ENCODE measurements at regions not wholly inside any gene's neighbourhood (a gene's known extent, or its start where the extent isn't known, plus 50 kb on each side); places are given as distances from the start of the nearest gene placed in this dataset.
"Not testable (repeated sequence)": the region's sequence is repeated elsewhere in the genome, so short reads cannot be mapped to it uniquely, and the experiment has no call there.

DNA sequence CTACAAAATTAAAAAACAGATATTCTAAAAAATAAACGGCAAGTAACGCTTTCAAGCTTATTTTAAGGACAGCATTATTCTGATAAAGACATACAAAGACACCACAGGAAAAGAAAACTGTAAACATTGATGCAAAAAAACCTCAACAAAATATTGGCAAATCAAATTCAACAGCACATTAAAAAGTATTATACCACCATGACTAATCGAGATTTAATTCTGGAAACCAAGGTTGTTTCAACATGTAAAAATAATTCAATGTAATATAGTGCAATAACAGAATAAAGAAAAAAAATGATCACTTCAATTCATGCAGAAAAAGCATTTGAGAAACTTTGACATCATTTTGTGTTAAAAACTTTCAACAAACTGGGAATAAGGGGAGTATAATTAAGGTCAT, 1323.2 kb downstream of the FSCB start:
- DNase-seq (ENCODE audit: low spot score), result no peak

DNA sequence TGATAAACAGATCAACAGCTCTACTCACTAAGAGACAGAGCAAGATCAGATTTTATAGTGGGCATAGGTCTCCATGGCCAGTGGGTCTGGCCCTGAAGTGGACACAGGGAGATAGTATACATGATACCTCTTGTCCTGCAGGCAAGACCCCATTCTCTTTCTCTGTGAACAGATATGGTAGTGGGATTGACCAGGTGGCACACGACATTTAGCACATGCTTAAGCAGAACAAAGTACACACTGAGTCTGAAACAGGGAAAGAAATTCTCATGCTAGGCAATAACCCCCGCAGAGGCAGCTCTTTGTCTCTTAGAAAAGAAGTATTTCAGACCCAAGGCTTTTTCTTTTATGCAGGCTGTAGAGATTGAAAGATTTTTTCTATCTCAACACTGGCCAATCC, 1331.2 kb downstream of the FSCB start:
- no peak for DNase-seq (ENCODE audit: low spot score)

DNA sequence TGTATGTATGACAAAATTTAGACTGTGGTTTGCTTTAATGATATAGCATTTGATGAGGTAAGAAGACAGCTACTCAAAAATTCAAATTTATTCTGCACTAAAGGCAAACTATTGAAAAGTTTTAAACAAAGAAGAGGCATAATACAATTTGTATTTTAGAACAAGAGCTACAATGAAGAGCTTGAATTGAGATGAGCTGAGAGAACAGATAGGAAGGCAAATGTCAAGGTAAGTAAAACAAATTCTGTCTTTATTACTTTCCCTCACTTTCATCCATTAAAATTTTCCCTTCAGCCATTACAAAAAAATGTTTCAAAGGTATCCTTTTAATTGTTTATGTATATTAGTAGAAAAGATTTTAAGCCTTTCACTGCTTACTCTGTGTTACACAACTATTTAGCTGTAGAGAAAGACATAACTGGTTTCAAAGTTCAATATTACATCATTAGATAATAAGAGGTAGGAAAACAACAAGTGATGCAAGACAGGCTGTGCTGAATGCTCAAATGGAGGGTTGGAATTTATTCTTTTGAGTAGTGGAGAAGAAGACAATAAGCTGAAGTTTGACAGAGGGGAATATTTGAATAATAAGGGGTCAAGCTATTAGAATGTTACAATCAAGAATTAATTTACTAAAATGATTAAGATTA, 1334.1 kb downstream of the FSCB start:
- no peak for DNase-seq (ENCODE audit: low spot score)

DNA sequence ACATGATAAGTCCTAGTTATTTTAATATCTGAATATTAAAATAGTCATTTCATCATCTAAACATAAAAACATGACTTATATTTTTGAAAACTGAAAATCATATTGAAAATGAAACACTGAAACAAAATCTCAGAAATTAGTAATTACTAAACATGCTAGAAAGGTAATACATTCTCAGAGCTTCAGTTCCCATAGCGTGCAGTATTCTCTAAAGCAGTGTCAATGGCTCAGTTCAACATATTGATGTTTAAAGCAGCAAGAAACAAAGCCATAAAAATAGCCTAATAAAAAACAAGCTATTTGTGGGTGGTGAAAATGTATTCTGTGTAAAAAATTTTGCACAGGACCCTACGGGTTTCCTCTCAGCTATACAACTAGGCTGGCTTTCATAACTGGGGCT, 1337.4 kb downstream of the FSCB start:
- DNase-seq (ENCODE audit: low spot score), result no peak

DNA sequence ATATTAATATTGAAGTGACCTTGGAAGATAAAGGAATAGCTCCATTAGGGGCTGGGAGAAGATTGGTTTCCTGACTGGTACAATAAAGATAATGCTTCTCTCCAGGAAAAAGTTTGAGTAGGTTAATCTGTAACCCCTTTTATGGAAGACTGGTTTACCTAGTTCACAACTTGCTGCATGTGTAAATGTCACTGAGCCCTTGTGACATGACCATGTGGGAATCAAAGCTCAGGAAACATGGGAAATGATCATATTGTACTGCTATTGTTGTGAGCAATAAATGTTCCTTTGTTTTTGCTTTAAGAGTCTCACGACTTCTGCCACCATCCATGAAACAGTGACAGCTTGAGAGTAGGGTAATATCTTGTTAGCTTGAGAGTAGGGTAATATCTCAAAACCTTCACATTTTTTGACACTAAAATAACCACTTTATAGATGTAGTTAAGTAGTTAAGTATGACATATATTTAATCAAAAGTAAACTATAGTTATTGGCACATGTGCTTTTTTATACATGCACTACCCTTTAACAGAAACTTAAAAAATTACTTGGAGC, 1338.6 kb downstream of the FSCB start:
- DNase-seq (ENCODE audit: low spot score), result no peak

DNA sequence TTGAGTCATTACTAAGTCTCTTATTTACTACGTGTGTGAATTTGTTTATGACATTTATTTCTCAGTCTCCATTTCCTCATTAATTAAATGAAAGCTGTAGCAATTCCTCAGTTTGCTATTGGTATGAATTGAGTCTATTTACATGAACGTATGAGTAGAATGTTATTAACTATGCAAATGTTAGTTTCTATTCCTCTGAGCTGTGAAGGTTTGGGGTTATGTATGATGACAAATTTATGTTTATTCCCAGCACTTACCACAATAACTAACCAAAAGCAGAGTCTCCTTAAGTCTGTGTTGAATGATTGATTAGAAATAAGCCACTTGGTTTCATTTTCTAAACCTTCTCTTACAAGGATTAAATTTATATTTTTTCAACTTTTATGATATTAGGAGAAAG, 1340.9 kb downstream of the FSCB start:
- DNase-seq (ENCODE audit: low spot score), result no peak

DNA sequence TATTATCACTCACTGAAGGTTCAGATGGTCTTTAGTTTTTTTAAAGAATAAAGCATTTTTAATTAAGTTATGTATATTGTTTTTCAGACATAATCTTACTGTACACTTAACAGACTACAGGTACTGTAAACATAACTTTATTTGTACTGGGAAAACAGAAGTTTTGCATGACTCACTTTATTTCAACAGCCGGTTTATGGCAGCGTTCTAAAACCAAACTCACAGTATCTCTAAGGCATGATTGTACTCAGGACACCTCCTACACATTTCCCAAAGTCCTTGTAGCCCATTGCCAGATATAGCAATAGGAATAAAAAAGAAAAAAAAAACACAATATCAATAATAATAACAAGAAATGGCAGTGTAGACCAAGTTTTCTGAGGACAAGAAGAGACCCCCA, 1341.4 kb downstream of the FSCB start:
- no peak for DNase-seq (ENCODE audit: low spot score)

DNA sequence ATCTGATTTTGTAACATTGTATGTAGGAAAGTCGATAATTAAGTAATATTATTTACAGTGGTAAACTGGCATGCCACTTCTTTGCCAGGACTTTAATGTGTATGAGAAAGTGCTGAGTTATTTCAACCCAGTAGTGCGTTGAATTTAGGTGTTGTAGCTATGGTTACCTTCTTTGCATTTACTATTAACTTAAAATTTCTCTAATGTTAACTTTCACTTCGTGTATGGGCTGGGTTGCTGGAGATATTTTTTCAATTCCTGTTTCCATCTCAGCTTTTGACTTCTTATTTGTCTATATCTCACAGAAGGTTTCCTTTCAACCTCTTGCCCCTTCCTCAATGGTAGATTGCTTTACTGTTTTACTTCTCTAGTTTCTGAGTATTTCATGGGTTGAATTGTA, 1345.6 kb downstream of the FSCB start:
- DNase-seq (ENCODE audit: low spot score), result no peak

DNA sequence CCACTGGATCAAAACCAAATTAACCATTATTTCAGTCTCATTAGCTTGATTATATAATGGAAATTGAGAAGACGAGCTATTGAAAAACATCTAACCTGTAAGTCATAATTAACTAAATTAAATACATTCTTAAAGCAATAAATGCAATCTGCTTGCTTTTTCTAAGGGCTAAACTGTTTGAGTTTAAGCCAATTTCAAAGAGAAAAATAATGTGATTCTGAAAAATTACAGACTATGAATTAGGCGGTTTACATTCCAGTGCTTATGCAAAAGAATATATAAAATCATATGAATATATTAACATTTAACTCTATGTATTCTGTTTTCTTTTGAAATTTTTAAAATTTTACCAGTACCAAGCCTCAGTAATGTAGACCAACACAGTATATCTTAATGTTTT, 1349.4 kb downstream of the FSCB start:
- no peak for DNase-seq (ENCODE audit: low spot score)

DNA sequence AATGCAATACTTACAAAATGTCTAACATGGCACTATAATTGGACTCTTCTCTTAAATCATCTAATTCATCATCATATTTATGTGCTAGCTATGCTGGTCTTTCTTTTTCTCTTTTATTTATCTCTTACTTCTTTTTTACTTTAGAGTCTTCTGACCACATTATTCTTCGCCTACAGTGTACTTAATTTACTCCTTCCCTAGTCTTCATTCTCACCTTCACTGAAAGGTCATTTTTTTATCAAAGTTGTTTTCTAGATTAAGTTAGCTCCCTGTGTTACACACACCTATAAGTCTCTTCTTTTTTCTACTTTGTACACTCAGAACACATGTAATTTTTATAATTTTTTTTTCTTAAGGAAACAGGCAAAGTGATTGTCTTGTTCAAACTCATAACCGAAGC, 1351.2 kb downstream of the FSCB start:
- no peak for DNase-seq (ENCODE audit: low spot score)

DNA sequence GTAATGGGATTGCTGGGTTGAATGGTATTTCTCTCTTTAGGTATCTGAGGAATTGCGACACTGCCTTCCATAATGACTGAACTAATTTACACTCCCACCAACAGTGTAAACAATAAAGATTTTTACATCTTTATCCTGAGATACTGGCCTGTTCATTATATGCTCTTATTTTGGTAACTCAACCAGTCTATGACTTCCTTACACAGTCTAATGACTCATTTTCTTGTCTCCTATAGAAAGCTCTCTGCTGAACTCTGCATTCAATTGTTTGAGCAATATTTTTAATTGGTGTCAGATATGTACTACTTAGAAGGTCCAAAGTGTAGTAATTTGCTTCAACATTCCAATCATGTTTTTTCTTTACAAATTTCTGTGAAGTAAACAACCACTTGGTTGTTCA, 1351.8 kb downstream of the FSCB start:
- no peak for DNase-seq (ENCODE audit: low spot score)

DNA sequence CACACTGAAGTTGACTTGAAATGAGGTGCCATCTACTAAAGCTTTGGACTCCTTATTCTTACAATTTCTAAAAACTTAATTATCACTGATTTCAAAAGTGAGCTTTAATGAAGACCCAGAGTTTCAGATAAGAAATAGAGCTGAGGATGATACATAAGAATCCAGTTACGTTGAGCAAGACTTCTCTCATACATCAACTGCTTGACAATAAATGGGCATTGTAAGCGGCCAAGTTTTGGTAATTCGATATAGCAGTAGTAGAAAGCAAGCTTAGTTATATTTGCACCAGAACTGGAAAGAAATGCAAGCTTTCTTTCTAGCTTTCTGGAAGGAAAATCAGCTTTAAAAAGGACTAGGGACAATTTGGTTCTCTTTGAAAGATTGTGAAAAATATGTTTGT, 1359.6 kb downstream of the FSCB start:
- DNase-seq (ENCODE audit: low spot score), result no peak

DNA sequence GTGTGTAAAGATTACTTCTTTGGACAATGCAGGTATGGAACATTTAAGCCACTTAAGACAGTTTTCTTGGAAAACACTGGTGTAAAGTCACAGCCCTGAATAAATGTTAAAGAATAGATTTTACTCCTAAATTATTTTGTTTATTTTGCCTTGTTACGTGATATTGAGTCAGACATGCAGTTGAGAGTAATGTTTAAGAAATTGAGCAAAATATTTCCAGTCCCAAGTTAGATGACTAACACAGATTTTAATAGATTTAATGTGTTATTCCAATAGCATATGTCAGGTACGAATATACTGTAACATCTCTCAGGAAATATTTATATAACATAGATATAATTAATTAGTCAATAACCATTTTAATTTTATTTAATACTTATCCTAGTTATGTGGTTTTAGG, 1361.7 kb downstream of the FSCB start:
- DNase-seq (ENCODE audit: low spot score), result no peak

DNA sequence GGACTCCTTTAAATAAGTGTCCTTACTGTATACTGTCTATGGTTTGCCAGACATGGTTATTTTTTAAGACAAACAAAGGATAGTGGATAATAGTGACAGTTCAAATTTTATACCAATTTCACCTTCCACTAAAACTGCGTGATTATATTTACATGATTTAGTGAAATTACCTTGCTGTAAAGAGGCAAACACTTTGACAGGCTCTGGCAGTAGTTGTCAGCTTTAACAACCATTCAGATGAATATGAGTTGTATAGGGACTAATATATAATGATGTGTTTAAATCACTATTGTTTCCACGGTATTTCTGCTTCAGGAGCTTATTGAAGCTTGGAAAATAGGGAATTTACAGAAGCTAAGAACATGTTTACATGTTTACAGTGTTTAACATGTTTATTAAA, 1364.0 kb downstream of the FSCB start:
- no peak for DNase-seq (ENCODE audit: low spot score)

DNA sequence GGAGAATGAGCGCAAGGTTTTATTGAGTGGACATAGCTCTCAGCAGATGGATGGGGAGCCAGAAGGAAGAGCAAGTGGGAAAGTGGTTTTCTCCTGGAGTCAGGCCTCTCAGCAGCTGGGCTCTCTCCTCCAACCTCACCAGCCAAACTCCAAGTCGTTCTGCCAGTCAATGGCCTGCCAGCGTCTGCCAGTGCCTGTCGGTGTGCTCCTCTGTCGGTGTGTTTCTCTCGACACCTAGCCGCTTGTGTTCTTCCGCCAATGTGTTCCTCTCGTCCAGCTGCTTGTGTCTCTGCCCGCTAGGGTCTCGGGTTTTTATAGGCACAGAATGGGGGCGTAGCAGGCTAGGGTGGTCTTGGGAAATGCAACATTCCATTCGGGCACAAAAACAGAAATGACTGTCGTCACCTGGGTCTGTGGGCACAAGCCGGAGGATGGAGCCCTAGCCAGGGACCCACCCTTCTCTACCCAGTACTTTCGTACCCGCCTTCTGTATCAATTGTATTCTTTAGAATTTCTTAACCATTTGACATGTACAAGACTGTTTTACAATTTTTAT, 1365.4 kb downstream of the FSCB start:
- DNase-seq (ENCODE audit: low spot score), result no peak

DNA sequence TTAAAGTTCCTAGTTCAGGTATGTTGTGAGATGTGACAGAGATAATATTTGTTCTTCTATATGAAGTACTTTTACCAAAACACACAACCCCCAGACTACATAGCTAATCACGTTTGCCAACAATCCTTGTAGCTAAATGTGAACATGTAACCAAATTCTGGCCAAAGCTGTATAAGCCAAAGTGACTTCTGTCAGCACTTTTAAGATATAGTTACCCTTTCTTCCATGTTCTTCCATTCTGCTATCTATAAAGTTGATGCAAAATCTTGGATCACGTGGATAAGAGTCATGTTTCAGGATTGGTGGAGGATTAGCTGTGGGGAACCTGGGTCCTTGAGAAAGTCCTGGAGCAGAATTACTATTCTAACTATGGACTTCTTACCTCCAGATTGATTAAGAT, 1366.6 kb downstream of the FSCB start:
- DNase-seq (ENCODE audit: low spot score), result no peak

DNA sequence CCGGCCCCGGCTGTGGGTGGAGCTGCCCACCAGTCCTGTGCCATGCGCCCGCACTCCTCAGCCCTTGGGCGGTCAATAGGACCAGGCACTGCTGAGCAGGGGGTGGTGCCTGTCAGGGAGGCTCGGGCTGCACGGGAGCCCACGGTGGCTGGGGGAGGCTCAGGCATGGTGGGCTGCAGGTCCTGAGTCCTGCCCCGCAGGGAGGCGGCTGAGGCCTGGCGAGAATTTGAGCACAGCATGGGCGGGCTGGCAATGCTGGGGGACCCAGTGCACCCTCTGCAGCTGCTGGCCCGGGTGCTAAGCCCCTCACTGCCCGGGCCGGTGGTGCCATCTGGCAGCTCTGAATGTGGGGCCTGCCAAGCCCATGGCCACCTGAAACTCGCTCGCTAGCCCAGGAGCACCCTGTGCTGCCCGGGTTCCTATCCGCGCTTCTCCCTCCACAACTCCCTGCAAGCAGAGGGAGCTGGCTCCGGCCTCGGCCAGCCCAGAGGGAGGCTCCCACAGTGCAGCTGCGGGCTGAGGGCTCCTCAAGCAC, 1371.1 kb downstream of the FSCB start:
- no peak for DNase-seq (ENCODE audit: low spot score)

DNA sequence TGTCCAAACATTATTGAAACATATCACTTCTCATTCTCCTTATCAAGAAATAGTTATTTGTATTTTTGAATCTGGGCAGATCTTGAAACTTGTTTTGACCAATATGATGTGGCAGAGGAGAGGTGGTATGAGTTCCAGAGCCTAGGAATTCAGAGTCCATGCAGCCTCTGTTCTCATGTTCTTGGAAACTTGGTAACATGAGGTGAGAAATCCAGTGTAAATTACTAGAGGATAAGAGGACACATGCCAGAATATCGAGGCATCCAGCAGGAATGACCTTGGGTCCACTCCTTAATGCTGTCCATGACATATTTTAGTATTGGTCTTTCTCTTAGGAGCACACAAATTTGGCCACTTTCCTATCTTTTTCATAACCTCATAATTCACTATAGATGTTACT, 1374.6 kb downstream of the FSCB start:
- DNase-seq (ENCODE audit: low spot score), result no peak

DNA sequence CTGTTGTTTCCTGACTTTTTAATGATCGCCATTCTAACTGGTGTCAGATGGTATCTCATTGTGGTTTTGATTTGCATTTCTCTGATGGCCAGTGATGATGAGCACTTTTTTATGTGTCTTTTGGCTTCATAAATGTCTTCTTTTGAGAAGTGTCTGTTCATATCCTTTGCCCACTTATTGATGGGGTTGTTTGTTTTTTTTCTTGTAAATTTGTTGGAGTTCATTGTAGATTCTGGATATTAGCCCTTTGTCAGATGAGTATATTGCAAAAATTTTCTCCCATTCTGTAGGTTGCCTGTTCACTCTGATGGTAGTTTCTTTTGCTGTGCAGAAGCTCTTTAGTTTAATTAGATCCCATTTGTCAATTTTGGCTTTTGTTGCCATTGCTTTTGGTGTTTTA, 1378.7 kb downstream of the FSCB start:
- DNase-seq (ENCODE audit: low spot score), result not testable (repeated sequence)

DNA sequence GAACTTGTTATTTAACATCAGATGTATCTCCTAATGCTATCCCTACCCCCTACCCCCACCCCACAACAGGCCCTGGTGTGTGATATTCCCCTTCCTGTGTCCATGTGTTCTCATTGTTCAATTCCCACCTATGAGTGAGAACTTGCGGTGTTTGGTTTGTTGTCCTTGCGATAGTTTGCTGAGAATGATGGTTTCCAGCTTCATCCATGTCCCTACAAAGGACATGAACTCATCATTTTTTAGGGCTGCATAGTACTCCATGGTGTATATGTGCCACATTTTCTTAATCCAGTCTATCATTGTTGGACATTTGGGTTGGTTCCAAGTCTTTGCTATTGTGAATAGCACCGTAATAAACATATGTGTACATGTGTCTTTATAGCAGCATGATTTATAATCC, 1379.2 kb downstream of the FSCB start:
- not testable (repeated sequence) for DNase-seq (ENCODE audit: low spot score)

DNA sequence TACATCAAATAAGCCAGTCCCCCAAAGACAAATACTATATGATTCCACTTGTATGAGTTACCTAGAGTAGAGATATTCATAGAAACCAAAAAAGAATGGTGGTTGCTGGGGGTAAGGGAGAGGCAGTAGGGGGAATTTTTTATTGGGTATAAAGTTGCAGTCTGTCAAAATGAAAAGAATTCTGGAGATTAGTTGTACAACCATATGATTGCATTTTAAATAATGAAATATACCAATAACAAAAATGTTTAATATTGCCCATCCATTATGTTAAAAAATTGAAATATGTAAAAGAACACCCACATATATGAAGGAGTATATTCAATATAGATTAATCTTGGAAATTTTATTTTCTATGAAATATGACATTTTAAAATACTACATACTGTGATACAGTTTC, 1383.5 kb downstream of the FSCB start:
- DNase-seq (ENCODE audit: low spot score), result no peak

DNA sequence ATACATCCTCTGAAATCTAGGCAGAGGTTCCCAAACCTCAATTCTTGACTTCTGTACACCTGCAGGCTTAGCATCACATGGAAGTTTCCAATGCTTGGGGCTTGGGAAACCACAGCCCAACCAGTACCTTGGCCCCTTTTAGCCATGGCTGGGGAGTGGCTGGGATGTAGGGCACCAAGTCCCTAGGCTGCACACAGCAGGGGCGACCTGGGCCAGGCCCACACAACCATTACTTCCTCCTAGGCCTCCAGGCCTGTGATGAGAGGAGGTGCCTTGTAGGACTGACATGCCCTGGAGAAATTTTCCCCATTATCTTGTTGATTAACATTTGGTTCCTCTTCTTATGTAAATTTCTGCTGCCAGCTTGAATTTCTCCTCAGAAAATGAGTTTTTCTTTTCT, 1387.4 kb downstream of the FSCB start:
- DNase-seq (ENCODE audit: low spot score), result no peak

DNA sequence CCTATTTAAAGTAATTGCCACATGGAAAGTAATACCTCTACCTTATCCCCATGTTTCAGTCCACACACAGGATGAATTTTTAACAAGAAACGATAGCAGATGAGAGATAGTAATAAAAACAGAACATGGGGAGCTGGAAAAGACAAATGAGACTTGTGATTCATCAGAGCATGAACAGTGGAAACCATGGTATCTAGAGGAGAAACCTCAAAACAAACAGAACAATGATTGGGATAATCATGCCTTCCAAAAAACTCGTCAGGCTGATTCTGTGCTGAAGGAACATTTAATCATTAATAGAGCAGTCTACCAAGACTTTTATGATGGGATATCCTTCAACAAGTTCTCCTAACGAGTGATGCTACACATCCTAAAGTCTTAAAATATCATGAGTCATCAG, 1390.7 kb downstream of the FSCB start:
- no peak for DNase-seq (ENCODE audit: low spot score)

DNA sequence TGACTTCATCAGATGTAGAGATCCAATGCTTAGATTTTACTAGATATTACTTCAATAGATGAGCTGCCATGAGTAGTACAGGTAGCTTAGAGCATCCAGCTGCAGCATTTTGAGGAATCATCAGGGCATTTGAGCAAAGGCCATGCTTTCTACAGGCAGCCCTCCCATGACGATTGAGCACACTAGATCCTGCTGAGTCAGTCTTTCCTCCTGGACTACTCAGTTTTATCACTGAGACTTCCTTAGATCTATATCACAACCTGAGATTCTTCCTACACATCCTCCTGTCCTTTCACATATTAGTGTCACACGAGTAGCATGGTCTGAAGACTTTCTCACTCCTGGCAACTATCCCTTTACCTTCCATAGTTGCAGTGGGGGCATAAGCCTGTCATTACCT, 1401.8 kb downstream of the FSCB start:
- DNase-seq (ENCODE audit: low spot score), result no peak

All from umbilical cord (tissue), 1 donor.